ENCODE measurements at regions not wholly inside any gene's neighbourhood (a gene's known extent, or its start where the extent isn't known, plus 50 kb on each side); places are given as distances from the start of the nearest gene placed in this dataset.

- Histone ChIP-seq H3K36me3 (ENCODE audit: control insufficient read depth, insufficient read depth, low read length) (no peaks in the 10 kb centered on the region), H3K9me3 (ENCODE audit: control insufficient read depth, insufficient read depth, low read length) (no peaks in the 10 kb centered on the region; the same call in 1 of the 2 replicates), H3K27me3 (ENCODE audit: control insufficient read depth, insufficient read depth, low read length) (no peaks in the 10 kb centered on the region), H3K4me3 (ENCODE audit: low read length) (no peak overlapping the region), H3K27ac (ENCODE audit: low read length) (no peak overlapping the region), H3K4me1 (ENCODE audit: control insufficient read depth, insufficient read depth, low read length) (no peaks in the 10 kb centered on the region)
- no peak for DNase-seq (ENCODE audit: low read depth, low spot score)
- no CpG with 5 or more reads among the region's 2 CpGs for WGBS (ENCODE audit: insufficient coverage, insufficient read length)
Measured at GRCh38 chr2:12304564-12305171, 412.1 kb upstream of the TRIB2 start.

- DNase-seq (ENCODE audit: low read depth, low spot score) = no peak
- no CpG with 5 or more reads among the region's 2 CpGs for WGBS (ENCODE audit: insufficient coverage, insufficient read length)
- Histone ChIP-seq H3K27ac (ENCODE audit: low read length) (no peak overlapping the region), H3K27me3 (ENCODE audit: control insufficient read depth, insufficient read depth, low read length) (no peaks in the 10 kb centered on the region), H3K9me3 (ENCODE audit: control insufficient read depth, insufficient read depth, low read length) (no peaks in the 10 kb centered on the region; the same call in 1 of the 2 replicates), H3K4me3 (ENCODE audit: low read length) (no peak overlapping the region), H3K36me3 (ENCODE audit: control insufficient read depth, insufficient read depth, low read length) (no peaks in the 10 kb centered on the region), H3K4me1 (ENCODE audit: control insufficient read depth, insufficient read depth, low read length) (no peaks in the 10 kb centered on the region)
Measured at GRCh38 chr2:12305931-12306330, 410.8 kb upstream of the TRIB2 start.

- DNase-seq (ENCODE audit: low read depth, low spot score) = no peak
- Histone ChIP-seq H3K4me1 (ENCODE audit: control insufficient read depth, insufficient read depth, low read length) (peaks cover 8% of the 10 kb centered on the region; the same call in 1 of the 2 replicates), H3K36me3 (ENCODE audit: control insufficient read depth, insufficient read depth, low read length) (no peaks in the 10 kb centered on the region), H3K9me3 (ENCODE audit: control insufficient read depth, insufficient read depth, low read length) (no peaks in the 10 kb centered on the region), H3K4me3 (ENCODE audit: low read length) (no peak overlapping the region), H3K27ac (ENCODE audit: low read length) (no peak overlapping the region), H3K27me3 (ENCODE audit: control insufficient read depth, insufficient read depth, low read length) (no peaks in the 10 kb centered on the region)
Measured at GRCh38 chr2:12310399-12310798, 406.3 kb upstream of the TRIB2 start.

GRCh38 chr2:12313445-12314126 is 403.1 kb upstream of the TRIB2 start:
- Histone ChIP-seq H3K36me3 (ENCODE audit: control insufficient read depth, insufficient read depth, low read length) (no peaks in the 10 kb centered on the region), H3K4me1 (ENCODE audit: control insufficient read depth, insufficient read depth, low read length) (peaks cover 9% of the 10 kb centered on the region; the same call in 1 of the 2 replicates), H3K27me3 (ENCODE audit: control insufficient read depth, insufficient read depth, low read length) (no peaks in the 10 kb centered on the region), H3K9me3 (ENCODE audit: control insufficient read depth, insufficient read depth, low read length) (no peaks in the 10 kb centered on the region), H3K4me3 (ENCODE audit: low read length) (no peak overlapping the region), H3K27ac (ENCODE audit: low read length) (peak overlapping the region; percentile 54)
- no CpG with 5 or more reads among the region's 6 CpGs for WGBS (ENCODE audit: insufficient coverage, insufficient read length)
- DNase-seq (ENCODE audit: low read depth, low spot score) = no peak

- H3K9me3 ChIP-seq (ENCODE audit: control insufficient read depth, insufficient read depth, low read length) = no peaks in the 10 kb centered on the region
- H3K4me1 ChIP-seq (ENCODE audit: control insufficient read depth, insufficient read depth, low read length) = peaks cover 9% of the 10 kb centered on the region; the same call in 1 of the 2 replicates
- no peak overlapping the region for H3K4me3 ChIP-seq (ENCODE audit: low read length)
- no peaks in the 10 kb centered on the region for H3K36me3 ChIP-seq (ENCODE audit: control insufficient read depth, insufficient read depth, low read length)
- H3K27me3 ChIP-seq (ENCODE audit: control insufficient read depth, insufficient read depth, low read length) = no peaks in the 10 kb centered on the region
- H3K27ac ChIP-seq (ENCODE audit: low read length) = peak overlapping the region; percentile 54
- DNase-seq (ENCODE audit: low read depth, low spot score) = peak; percentile 5
- WGBS (ENCODE audit: insufficient coverage, insufficient read length) = no CpG with 5 or more reads among the region's 8 CpGs
Measured at GRCh38 chr2:12314127-12314760, 402.5 kb upstream of the TRIB2 start.

GRCh38 chr2:12315224-12315623 is 401.5 kb upstream of the TRIB2 start:
- Histone ChIP-seq H3K4me3 (ENCODE audit: low read length) (no peak overlapping the region), H3K27ac (ENCODE audit: low read length) (no peak overlapping the region), H3K9me3 (ENCODE audit: control insufficient read depth, insufficient read depth, low read length) (no peaks in the 10 kb centered on the region), H3K36me3 (ENCODE audit: control insufficient read depth, insufficient read depth, low read length) (no peaks in the 10 kb centered on the region), H3K4me1 (ENCODE audit: control insufficient read depth, insufficient read depth, low read length) (peaks cover 9% of the 10 kb centered on the region; the same call in 1 of the 2 replicates), H3K27me3 (ENCODE audit: control insufficient read depth, insufficient read depth, low read length) (no peaks in the 10 kb centered on the region)
- no CpG with 5 or more reads among the region's 3 CpGs for WGBS (ENCODE audit: insufficient coverage, insufficient read length)
- no peak for DNase-seq (ENCODE audit: low read depth, low spot score)

GRCh38 chr2:12316476-12316875 is 400.3 kb upstream of the TRIB2 start:
- H3K4me3 ChIP-seq (ENCODE audit: low read length) = no peak overlapping the region
- no CpG with 5 or more reads among the region's 3 CpGs for WGBS (ENCODE audit: insufficient coverage, insufficient read length)
- no peak for DNase-seq (ENCODE audit: low read depth, low spot score)
- no peak overlapping the region for H3K27ac ChIP-seq (ENCODE audit: low read length)
- H3K27me3 ChIP-seq (ENCODE audit: control insufficient read depth, insufficient read depth, low read length) = no peaks in the 10 kb centered on the region
- H3K4me1 ChIP-seq (ENCODE audit: control insufficient read depth, insufficient read depth, low read length) = peaks cover 9% of the 10 kb centered on the region; the same call in 1 of the 2 replicates
- H3K9me3 ChIP-seq (ENCODE audit: control insufficient read depth, insufficient read depth, low read length) = no peaks in the 10 kb centered on the region
- H3K36me3 ChIP-seq (ENCODE audit: control insufficient read depth, insufficient read depth, low read length) = no peaks in the 10 kb centered on the region

GRCh38 chr2:12317286-12317685 is 399.4 kb upstream of the TRIB2 start:
- no peak overlapping the region for H3K4me3 ChIP-seq (ENCODE audit: low read length)
- peaks cover 9% of the 10 kb centered on the region; the same call in 1 of the 2 replicates for H3K4me1 ChIP-seq (ENCODE audit: control insufficient read depth, insufficient read depth, low read length)
- H3K27ac ChIP-seq (ENCODE audit: low read length) = no peak overlapping the region
- no peaks in the 10 kb centered on the region for H3K27me3 ChIP-seq (ENCODE audit: control insufficient read depth, insufficient read depth, low read length)
- no peaks in the 10 kb centered on the region for H3K36me3 ChIP-seq (ENCODE audit: control insufficient read depth, insufficient read depth, low read length)
- no peak for DNase-seq (ENCODE audit: low read depth, low spot score)
- no CpG with 5 or more reads among the region's 3 CpGs for WGBS (ENCODE audit: insufficient coverage, insufficient read length)
- H3K9me3 ChIP-seq (ENCODE audit: control insufficient read depth, insufficient read depth, low read length) = no peaks in the 10 kb centered on the region

- no peak for DNase-seq (ENCODE audit: low read depth, low spot score)
- Histone ChIP-seq H3K27me3 (ENCODE audit: control insufficient read depth, insufficient read depth, low read length) (no peaks in the 10 kb centered on the region), H3K27ac (ENCODE audit: low read length) (no peak overlapping the region), H3K4me1 (ENCODE audit: control insufficient read depth, insufficient read depth, low read length) (peaks cover 9% of the 10 kb centered on the region; the same call in 1 of the 2 replicates), H3K36me3 (ENCODE audit: control insufficient read depth, insufficient read depth, low read length) (no peaks in the 10 kb centered on the region), H3K9me3 (ENCODE audit: control insufficient read depth, insufficient read depth, low read length) (no peaks in the 10 kb centered on the region), H3K4me3 (ENCODE audit: low read length) (no peak overlapping the region)
- no CpG with 5 or more reads among the region's 6 CpGs for WGBS (ENCODE audit: insufficient coverage, insufficient read length)
Measured at GRCh38 chr2:12317814-12318426, 398.8 kb upstream of the TRIB2 start.

GRCh38 chr2:12318427-12319057 is 398.2 kb upstream of the TRIB2 start:
- no peak overlapping the region for H3K4me3 ChIP-seq (ENCODE audit: low read length)
- no CpG with 5 or more reads among the region's 8 CpGs for WGBS (ENCODE audit: insufficient coverage, insufficient read length)

More at GRCh38 chr2:12318427-12319057, 398.2 kb upstream of the TRIB2 start:
- no peaks in the 10 kb centered on the region for H3K9me3 ChIP-seq (ENCODE audit: control insufficient read depth, insufficient read depth, low read length)
- no peak for DNase-seq (ENCODE audit: low read depth, low spot score)
- H3K27ac ChIP-seq (ENCODE audit: low read length) = no peak overlapping the region
- H3K4me1 ChIP-seq (ENCODE audit: control insufficient read depth, insufficient read depth, low read length) = peaks cover 9% of the 10 kb centered on the region; the same call in 1 of the 2 replicates
- H3K36me3 ChIP-seq (ENCODE audit: control insufficient read depth, insufficient read depth, low read length) = no peaks in the 10 kb centered on the region
- no peaks in the 10 kb centered on the region for H3K27me3 ChIP-seq (ENCODE audit: control insufficient read depth, insufficient read depth, low read length)

All from iPS DF 6.9 (cell line).